GM19397 (cell line): ENCODE measurements at regions not wholly inside any gene's neighbourhood (a gene's known extent, or its start where the extent isn't known, plus 50 kb on each side); places are given as distances from the start of the nearest gene placed in this dataset.
"Not testable (repeated sequence)": the region's sequence is repeated elsewhere in the genome, so short reads cannot be mapped to it uniquely, and the experiment has no call there.

Source experiments
- ATAC-seq: cut with Tn5 transposase; IDR thresholded peaks from one replicate; pipeline ENCODE4 v1.9.1; 2021; ENCODE audit warnings: mild to moderate bottlenecking, moderate library complexity; ENCODE audit not compliant: unreplicated experiment

- no peak for ATAC-seq
Observed at GRCh38 chr5:33059081-33059480, 348.0 kb downstream of the NPR3 start.

- ATAC-seq = no peak
Observed at GRCh38 chr5:33065131-33065530, 354.0 kb downstream of the NPR3 start.

- no peak for ATAC-seq
Observed at GRCh38 chr5:33067291-33067690, 356.2 kb downstream of the NPR3 start.

GRCh38 chr5:33068786-33069185 is 357.7 kb downstream of the NPR3 start:
- ATAC-seq = no peak

- no peak for ATAC-seq
Observed at GRCh38 chr5:33072296-33072695, 361.2 kb downstream of the NPR3 start.

- ATAC-seq = no peak
Observed at GRCh38 chr5:33072726-33073125, 361.6 kb downstream of the NPR3 start.

GRCh38 chr5:33073881-33074327 is 362.8 kb downstream of the NPR3 start:
- ATAC-seq = no peak

GRCh38 chr5:33074548-33074947 is 363.4 kb downstream of the NPR3 start:
- no peak for ATAC-seq

GRCh38 chr5:33075731-33076130 is 364.6 kb downstream of the NPR3 start:
- ATAC-seq = no peak

GRCh38 chr5:33079548-33079947 is 361.2 kb upstream of the TARS1 start:
- no peak for ATAC-seq

- no peak for ATAC-seq
Observed at GRCh38 chr5:33080287-33080686, 360.5 kb upstream of the TARS1 start.

- no peak for ATAC-seq
Observed at GRCh38 chr5:33088176-33088575, 352.6 kb upstream of the TARS1 start.

GRCh38 chr5:33091571-33092363 is 349.0 kb upstream of the TARS1 start:
- ATAC-seq = no peak

GRCh38 chr5:33092719-33093118 is 348.0 kb upstream of the TARS1 start:
- ATAC-seq = no peak

- ATAC-seq = no peak
Observed at GRCh38 chr5:33102551-33102950, 338.2 kb upstream of the TARS1 start.

GRCh38 chr5:33105521-33105941 is 335.2 kb upstream of the TARS1 start:
- no peak for ATAC-seq

- not testable (repeated sequence) for ATAC-seq
Observed at GRCh38 chr5:33110496-33110895, 330.3 kb upstream of the TARS1 start.

GRCh38 chr5:33114361-33114760 is 326.4 kb upstream of the TARS1 start:
- ATAC-seq = no peak

- no peak for ATAC-seq
Observed at GRCh38 chr5:33115467-33115866, 325.3 kb upstream of the TARS1 start.

- no peak for ATAC-seq
Observed at GRCh38 chr5:33118761-33119415, 321.9 kb upstream of the TARS1 start.

- no peak for ATAC-seq
Observed at GRCh38 chr5:33120671-33121070, 320.1 kb upstream of the TARS1 start.

GRCh38 chr5:33129309-33129708 is 311.5 kb upstream of the TARS1 start:
- ATAC-seq = no peak
